Breast epithelium (tissue), 4 donors: ENCODE measurements at regions not wholly inside any gene's neighbourhood (a gene's known extent, or its start where the extent isn't known, plus 50 kb on each side); places are given as distances from the start of the nearest gene placed in this dataset.

Experiments
- DNase-seq, 2 donors: peaks; one replicate each; pipeline ENCODE4 v3.0.0-alpha.2; 2019; ENCODE audit warnings: low spot score in 2 of 2
- H3K27ac ChIP-seq, 2 donors: fragments of 200-600 bp; sonication (generic) in 1 of 2; one replicate each; pipeline ENCODE4 v1.5.1; 2016 to 2019; ENCODE audit warnings: mild to moderate bottlenecking in 1 of 2
- H3K27me3 ChIP-seq, 2 donors: fragments of 200-600 bp; sonication (generic) in 1 of 2; one replicate each; pipeline versions ENCODE4 v1.5.1 to v1.6.0; 2017 to 2019; ENCODE audit warnings: control low read depth in 1 of 2, mild to moderate bottlenecking in 1 of 2
- H3K36me3 ChIP-seq: fragments of 200-600 bp; one replicate; pipeline ENCODE4 v1.5.1; 2019
- H3K4me1 ChIP-seq, 2 donors: fragments of 200-600 bp; sonication (generic); one replicate each; pipeline ENCODE4 v1.5.1; 2016 to 2019; ENCODE audit warnings: control low read depth in 1 of 2
- H3K4me3 ChIP-seq, 3 donors: fragments of 200-600 bp; sonication (generic); 1 replicate in 2 of 3; 2 replicates in 1 of 3; pipeline ENCODE4 v1.5.1; 2016 to 2019; ENCODE audit warnings: mild to moderate bottlenecking in 3 of 3, moderate library complexity in 2 of 3
- H3K9me3 ChIP-seq, 2 donors: fragments of 200-600 bp; sonication (generic) in 1 of 2; one replicate each; pipeline ENCODE4 v1.5.1; 2016 to 2019; ENCODE audit warnings: control low read depth in 1 of 2
- POLR2A ChIP-seq: fragments of 450-650 bp; IDR thresholded peaks from one replicate; pipeline ENCODE4 v1.6.1; 2016; ENCODE audit warnings: antibody characterized with exemption, mild to moderate bottlenecking, moderate library complexity
- POLR2AphosphoS5 ChIP-seq, 3 donors: sonication (generic); formaldehyde crosslinking; IDR thresholded peaks; one replicate each; pipeline ENCODE4 v1.6.1; 2017; ENCODE audit warnings: antibody characterized with exemption in 3 of 3
- intact Hi-C: fragments of 100-400 bp; cut with DNase I; formaldehyde crosslinking; loops from one replicate; pipeline ENCODE4 v1.15.1; 2023; ENCODE audit warnings: low total_unique reads
- TF ChIP-seq, protein P1 (sequence below), 3 donors: fragments of 450-650 bp; IDR thresholded peaks; one replicate each; pipeline ENCODE4 v1.5.1; 2016 to 2017; ENCODE audit warnings: antibody characterized with exemption in 3 of 3, mild to moderate bottlenecking in 3 of 3, moderate library complexity in 3 of 3

DNA sequence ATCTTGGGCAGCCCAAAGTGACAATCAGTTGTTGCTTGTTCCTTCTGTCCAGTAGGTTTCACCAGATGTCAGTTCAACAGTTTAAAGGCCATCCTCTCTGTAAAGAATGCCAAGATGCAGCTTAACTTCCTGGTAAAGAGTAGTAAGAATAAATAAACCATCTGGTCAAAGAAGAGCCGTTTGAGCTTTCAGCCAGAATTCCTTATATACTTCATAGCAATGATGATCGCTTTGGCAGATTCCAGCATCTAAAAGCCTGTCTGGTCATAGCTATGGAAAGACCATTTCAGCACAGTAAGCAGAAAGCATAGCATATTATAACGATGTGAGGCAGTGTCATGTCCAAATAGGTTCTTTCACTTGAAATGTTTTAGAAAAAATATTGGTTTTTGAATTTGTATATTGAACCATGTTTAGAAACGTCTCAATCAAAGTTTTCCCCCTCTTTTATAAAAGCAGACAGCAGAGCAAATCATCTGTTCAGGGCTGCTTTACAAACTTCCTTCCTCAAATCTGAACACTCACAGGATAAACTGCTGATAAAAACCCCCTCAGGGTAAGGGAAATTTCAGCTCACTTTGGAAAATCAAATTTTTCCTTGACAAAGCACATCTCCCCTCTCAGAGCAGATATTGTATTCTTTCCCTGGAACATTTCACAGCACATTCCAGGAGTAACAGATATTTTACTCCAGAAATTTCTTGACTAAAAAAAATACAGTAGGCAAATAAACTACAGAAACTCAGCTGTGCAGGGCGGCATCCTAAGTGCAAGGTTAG is 184.1 kb downstream of the NOC3L start:
- H3K27ac ChIP-seq: no peak overlapping the region
- no peaks in the 10 kb centered on the region for H3K4me1 ChIP-seq
- DNase-seq: no peak
- no peak overlapping the region for H3K4me3 ChIP-seq
- no peaks in the 10 kb centered on the region for H3K36me3 ChIP-seq
- TF ChIP-seq POLR2A (no peak), POLR2AphosphoS5 (IDR thresholded peaks at IDR 0.05) (no peak)
- TF ChIP-seq, protein P1, sequence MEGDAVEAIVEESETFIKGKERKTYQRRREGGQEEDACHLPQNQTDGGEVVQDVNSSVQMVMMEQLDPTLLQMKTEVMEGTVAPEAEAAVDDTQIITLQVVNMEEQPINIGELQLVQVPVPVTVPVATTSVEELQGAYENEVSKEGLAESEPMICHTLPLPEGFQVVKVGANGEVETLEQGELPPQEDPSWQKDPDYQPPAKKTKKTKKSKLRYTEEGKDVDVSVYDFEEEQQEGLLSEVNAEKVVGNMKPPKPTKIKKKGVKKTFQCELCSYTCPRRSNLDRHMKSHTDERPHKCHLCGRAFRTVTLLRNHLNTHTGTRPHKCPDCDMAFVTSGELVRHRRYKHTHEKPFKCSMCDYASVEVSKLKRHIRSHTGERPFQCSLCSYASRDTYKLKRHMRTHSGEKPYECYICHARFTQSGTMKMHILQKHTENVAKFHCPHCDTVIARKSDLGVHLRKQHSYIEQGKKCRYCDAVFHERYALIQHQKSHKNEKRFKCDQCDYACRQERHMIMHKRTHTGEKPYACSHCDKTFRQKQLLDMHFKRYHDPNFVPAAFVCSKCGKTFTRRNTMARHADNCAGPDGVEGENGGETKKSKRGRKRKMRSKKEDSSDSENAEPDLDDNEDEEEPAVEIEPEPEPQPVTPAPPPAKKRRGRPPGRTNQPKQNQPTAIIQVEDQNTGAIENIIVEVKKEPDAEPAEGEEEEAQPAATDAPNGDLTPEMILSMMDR (IDR thresholded peaks at IDR 0.05): no peak
- H3K27me3 ChIP-seq: no peaks in the 10 kb centered on the region
- intact Hi-C loops: no loop called here
- no peaks in the 10 kb centered on the region for H3K9me3 ChIP-seq

DNA sequence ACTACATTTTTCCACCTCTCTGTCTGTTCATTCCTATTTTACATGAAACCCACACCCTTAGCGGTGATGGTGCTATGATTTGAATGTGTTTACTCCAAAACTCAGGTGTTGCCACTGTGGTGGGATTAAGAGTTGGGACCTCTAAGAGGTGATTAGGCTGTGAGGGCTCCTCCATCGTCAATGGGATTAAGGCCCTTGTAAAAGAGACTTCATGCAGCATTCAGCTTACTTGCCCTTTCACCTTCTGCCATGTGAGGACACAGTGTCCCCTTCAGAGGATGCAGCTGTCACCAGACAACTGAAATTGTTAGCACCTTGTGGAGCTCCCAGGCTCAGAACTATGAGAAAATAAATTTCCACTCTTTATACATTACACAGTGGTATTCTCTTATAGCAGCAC is 182.2 kb downstream of the NOC3L start:
- no peak overlapping the region for H3K27ac ChIP-seq

DNA sequence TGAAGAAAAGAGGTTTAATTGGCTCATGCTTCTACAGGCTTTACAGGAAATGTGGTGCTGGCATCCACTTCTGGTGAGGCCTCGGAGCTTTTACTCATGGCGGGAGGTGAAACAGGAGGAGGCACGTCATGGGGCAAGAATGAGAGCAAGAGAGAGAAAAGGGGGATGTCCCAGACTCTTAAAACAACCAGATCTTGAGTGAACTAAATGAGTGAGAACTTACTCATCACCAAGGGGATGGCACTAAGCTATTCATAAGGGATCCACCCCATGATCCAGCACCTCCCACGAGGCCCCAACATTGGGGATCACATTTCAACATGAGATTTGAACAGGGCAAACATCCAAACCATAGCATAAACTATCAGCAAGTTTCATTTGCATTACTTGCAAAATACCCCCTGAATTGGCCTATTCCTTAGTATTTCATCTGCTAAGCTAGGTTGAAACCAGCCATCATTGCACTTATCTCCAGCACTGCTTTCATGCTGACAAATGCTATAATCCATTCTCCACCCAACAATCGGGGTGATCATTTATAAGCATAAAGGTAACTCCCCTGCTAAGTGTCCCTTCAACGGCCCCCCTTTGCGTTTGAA is 179.0 kb downstream of the NOC3L start:
- H3K4me1 ChIP-seq: no peaks in the 10 kb centered on the region
- H3K4me3 ChIP-seq: no peak overlapping the region
- H3K27me3 ChIP-seq: no peaks in the 10 kb centered on the region
- no peaks in the 10 kb centered on the region for H3K36me3 ChIP-seq
- intact Hi-C loops: no loop called here
- H3K27ac ChIP-seq: no peak overlapping the region
- H3K9me3 ChIP-seq: no peaks in the 10 kb centered on the region
- TF ChIP-seq POLR2AphosphoS5 (IDR thresholded peaks at IDR 0.05) (no peak), POLR2A (no peak)
- TF ChIP-seq, protein P1 (IDR thresholded peaks at IDR 0.05): no peak
- DNase-seq: no peak

More for the DNA sequence above, 182.2 kb downstream of the NOC3L start:
- no peaks in the 10 kb centered on the region for H3K27me3 ChIP-seq
- intact Hi-C loops: no loop called here
- no peaks in the 10 kb centered on the region for H3K4me1 ChIP-seq
- DNase-seq: no peak
- no peaks in the 10 kb centered on the region for H3K36me3 ChIP-seq
- no peaks in the 10 kb centered on the region for H3K9me3 ChIP-seq
- no peak overlapping the region for H3K4me3 ChIP-seq
- no peak for TF ChIP-seq POLR2AphosphoS5 (IDR thresholded peaks at IDR 0.05)
- no peak for TF ChIP-seq POLR2A
- TF ChIP-seq, protein P1 (IDR thresholded peaks at IDR 0.05): no peak

DNA sequence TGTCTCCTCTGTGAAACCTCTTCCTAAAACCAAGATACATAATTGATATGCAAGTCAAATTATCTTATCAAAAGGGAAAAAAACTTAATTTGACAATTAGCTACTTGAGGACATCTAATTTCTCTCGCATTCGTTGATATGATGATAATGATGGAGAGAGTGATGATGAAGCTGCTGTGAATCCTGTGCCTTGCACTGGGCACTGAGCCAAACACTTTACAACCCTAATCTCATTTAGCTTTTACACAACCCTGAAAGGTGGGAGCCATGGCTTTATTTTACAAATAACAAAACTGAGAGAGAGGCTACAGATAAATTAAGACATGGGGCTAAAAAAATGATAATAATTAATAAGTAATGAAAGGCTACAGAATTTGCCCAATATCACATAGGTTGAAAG is 176.0 kb downstream of the NOC3L start:
- H3K36me3 ChIP-seq: no peaks in the 10 kb centered on the region
- intact Hi-C loops: no loop called here
- no peak overlapping the region for H3K27ac ChIP-seq
- TF ChIP-seq POLR2A (no peak), POLR2AphosphoS5 (IDR thresholded peaks at IDR 0.05) (no peak)
- TF ChIP-seq, protein P1 (IDR thresholded peaks at IDR 0.05): no peak
- no peak for DNase-seq
- H3K27me3 ChIP-seq: no peaks in the 10 kb centered on the region
- H3K4me3 ChIP-seq: no peak overlapping the region
- no peaks in the 10 kb centered on the region for H3K4me1 ChIP-seq
- H3K9me3 ChIP-seq: no peaks in the 10 kb centered on the region

DNA sequence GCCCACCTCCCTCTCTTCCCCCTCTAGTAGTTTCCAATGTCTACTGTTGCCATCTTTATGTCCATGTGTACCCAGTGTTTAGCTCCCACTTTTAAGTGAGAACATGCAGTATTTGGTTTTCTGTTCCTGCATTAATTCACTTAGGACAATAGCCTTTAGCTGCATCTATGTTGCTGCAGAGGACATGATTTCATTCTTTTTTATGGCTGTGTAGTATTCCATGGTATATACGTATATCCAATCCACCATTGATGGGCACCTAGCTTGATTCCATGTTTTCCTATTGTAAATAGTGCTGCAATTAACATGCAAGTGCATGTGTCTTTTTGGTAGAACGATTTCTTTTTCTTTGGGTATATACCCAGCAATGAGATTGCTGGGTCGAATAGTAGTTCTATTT is 170.4 kb downstream of the NOC3L start:
- Histone ChIP-seq H3K4me3 (no peak overlapping the region), H3K4me1 (no peaks in the 10 kb centered on the region), H3K27ac (no peak overlapping the region), H3K27me3 (no peaks in the 10 kb centered on the region), H3K36me3 (no peaks in the 10 kb centered on the region), H3K9me3 (no peaks in the 10 kb centered on the region)
- TF ChIP-seq, protein P1 (IDR thresholded peaks at IDR 0.05): no peak
- no peak for TF ChIP-seq POLR2A
- no peak for TF ChIP-seq POLR2AphosphoS5 (IDR thresholded peaks at IDR 0.05)
- intact Hi-C loops: no loop called here
- DNase-seq: no peak
